GM12872 (cell line): ENCODE measurements at regions not wholly inside any gene's neighbourhood (a gene's known extent, or its start where the extent isn't known, plus 50 kb on each side); places are given as distances from the start of the nearest gene placed in this dataset.

Experiments used
- TF ChIP-seq, protein P1 (sequence below): IDR thresholded peaks from 3 replicates; pipeline ENCODE4 v1.5.1; 2011; ENCODE audit warnings: low read depth, mild to moderate bottlenecking, low read length, moderate library complexity; ENCODE audit not compliant: insufficient read depth

DNA sequence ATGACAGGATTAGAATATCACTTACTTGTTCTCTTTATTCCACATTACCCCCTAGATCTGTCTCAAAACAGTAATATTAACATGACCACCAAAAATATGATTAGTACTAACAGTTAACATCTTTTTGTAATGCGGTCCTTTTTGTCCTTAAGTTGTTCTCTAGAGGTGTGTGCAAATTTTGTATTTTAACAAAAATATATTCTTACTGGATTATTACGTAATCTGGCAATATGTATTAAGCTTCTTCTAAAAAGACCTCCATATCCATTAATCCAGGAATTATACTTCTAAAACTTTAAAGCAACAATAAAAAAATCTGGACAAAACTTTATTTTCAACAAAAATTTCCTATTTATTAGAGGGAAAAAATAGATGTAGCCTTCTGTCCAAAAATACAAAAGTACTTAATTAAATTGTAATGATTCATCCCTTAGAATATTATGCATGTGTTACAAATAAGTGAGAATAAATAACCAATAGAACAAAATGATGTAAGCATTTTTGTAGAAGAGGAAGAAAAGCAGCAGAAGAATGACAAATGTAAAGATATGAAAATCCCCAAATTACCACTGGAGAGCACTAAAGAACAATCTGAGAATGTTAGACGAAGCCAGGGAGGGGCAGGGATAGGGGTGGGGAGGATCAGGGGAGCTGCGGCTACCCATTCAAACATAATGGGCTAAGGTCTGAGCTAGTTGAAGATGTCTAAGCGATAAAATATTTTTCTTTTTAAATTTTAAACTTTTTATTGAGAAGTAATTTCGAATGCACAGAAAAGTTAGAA is 945.6 kb downstream of the MCTP2 start:
- TF ChIP-seq, protein P1, sequence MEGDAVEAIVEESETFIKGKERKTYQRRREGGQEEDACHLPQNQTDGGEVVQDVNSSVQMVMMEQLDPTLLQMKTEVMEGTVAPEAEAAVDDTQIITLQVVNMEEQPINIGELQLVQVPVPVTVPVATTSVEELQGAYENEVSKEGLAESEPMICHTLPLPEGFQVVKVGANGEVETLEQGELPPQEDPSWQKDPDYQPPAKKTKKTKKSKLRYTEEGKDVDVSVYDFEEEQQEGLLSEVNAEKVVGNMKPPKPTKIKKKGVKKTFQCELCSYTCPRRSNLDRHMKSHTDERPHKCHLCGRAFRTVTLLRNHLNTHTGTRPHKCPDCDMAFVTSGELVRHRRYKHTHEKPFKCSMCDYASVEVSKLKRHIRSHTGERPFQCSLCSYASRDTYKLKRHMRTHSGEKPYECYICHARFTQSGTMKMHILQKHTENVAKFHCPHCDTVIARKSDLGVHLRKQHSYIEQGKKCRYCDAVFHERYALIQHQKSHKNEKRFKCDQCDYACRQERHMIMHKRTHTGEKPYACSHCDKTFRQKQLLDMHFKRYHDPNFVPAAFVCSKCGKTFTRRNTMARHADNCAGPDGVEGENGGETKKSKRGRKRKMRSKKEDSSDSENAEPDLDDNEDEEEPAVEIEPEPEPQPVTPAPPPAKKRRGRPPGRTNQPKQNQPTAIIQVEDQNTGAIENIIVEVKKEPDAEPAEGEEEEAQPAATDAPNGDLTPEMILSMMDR, result no peak

DNA sequence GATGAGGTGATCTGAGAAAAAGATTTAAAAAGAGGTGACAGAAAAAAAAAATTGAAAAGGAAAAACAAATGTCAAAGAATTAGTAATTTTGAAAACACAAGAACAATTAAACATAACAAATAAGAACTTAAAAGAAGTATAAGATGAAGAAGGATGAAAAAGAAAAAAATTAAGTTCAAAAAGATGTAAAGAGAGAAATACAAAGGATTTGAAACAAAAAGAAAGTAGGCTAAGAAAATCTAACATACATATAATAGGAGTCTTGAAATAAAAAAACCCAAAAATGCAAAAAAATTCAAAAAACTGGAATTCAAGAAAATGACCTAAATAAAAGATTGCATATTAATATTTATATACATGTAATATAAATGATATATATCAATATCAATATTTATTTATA is 949.2 kb downstream of the MCTP2 start:
- TF ChIP-seq, protein P1, result no peak

DNA sequence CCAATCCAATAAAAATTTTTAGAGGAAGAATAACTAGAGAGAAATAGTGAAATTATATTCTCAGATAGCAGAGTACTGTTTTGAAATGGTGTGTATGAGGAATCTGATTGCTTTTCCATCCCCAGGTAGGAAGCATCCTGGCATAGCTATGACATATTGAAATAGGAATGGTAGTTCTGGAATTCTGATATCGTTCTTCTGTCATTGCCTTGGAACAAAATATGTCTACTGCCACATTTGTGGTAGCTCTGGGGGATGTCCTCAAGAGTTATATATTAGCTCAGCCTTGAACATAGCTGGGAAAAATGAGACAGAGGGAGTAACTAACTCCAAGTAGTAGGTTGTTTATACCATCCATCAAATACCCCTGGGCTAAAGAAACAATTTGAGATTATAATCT is 950.7 kb downstream of the MCTP2 start:
- TF ChIP-seq, protein P1, result no peak

DNA sequence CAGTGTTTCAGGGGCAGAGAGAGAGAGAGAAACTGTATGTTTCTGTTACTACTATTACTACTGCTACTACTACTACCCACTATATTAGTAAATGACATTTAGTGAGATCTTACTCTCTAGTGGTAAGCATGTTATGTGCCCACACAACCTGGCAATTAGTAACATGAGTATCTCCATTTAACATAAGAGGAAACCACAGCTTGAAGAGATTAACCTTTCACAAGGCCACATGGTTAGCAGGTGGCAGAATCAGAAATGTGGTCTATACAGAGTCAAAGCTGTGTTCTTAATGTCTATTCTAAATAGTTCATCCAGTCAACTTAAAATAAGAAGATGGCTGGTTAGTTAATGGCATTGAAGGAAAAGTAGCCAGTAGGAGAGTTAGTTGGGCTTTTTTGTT is 961.6 kb downstream of the MCTP2 start:
- TF ChIP-seq, protein P1, result no peak

DNA sequence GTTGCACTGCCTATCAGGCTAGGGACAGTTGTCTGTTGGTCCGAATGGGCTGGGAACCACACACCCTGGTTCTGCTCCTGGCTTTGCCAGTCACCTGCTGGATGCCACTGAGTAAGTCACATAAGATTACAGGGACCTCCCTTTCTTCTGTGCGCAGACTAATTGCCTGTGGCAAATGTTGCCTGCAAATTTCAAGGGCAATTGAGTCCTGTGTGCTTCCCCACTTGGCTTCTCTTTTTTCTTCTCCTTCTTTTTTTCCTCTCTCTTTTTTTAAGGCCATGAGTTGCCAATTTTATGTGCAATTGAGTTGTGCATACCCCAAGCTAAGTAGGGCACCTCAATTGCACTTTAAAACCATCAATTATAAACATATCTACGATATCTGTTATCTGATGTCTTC is 963.4 kb downstream of the MCTP2 start:
- TF ChIP-seq, protein P1, result no peak

DNA sequence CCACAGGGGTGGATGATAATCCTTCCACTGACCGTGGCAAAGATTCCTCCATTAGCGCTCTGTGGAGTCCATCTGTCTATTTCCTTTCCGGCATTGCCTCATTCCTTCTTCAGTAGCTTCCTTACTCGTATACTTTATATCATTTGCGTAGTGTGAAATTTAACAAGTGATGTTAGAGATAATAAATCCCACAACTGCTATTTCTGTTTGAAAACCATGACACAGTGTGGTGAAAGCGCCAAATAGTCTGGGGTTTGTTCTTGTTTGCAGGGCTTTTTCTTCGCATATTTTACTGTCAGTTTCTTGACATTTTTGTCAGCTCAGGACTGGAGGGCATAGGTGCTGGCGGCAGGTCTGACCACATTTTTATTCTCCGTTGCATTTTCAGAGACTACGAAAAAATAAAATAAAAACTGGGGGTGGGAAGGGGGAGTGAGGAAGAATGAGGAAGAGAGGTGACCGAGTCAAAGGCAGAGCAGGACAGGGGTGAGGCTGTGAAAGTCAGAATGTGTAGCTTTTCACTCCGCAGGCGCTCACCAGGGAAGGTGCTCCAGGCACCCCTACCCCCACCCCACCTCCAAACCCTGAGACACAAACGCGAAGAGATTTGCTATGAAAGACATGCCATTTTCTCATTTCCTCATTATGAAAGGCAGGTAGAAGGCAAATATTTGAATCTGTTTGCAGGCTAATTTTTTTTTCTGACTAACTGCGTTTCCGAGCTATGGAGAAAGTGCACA is 965.0 kb downstream of the MCTP2 start:
- TF ChIP-seq, protein P1, result no peak

DNA sequence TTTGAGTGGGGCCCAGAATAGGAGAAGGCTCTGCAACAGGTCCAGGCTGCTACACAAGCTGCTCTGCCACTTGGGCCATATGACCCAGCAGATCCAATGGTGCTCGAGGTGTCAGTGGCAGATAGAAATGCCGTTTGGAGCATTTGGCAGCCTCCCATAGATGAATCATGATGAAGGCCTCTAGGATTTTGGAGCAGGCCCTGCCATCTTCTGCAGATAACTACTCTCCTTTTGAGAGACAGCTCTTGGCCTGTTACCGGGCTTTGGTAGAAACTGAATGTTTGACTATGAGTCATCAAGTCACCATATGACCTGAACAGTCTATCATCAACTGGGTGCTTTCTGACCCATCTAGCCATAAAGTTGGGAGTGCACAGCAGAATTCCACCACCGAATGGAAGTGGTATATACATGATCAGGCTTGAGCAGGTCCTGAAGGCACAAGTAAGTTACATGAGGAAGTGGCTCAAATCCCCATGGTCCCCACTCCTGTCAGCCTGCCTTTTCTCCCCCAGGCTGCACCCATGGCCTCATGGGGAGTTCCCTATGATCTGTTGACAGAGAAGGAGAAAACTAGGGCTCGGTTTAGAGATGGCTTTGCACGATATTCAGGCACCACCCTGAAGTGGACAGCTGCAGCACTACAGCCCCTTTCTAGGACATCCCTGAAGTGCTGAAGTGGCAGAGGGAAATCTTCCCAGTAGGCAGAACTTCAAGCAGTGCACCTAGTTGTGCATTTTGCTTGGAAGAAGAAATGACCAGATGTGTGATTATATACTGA is 971.4 kb downstream of the MCTP2 start:
- TF ChIP-seq, protein P1, result no peak
